Thyroid gland (tissue), 4 donors: ENCODE measurements at regions not wholly inside any gene's neighbourhood (a gene's known extent, or its start where the extent isn't known, plus 50 kb on each side); places are given as distances from the start of the nearest gene placed in this dataset.

Experiments
- DNase-seq, 2 donors: peaks; one replicate each; pipeline ENCODE4 v3.0.0-alpha.2; 2019
- H3K27ac ChIP-seq, 3 donors: fragments of 200-600 bp; sonication (generic); 1 replicate in 2 of 3; 2 replicates in 1 of 3; pipeline ENCODE4 v1.5.1; 2016 to 2019; ENCODE audit warnings: mild to moderate bottlenecking in 1 of 3, moderate library complexity in 1 of 3
- H3K27me3 ChIP-seq: fragments of 200-600 bp; sonication (generic); one replicate; pipeline ENCODE4 v1.5.1; 2019
- H3K36me3 ChIP-seq, 2 donors: fragments of 200-600 bp; sonication (generic); one replicate each; pipeline ENCODE4 v1.5.1; 2016 to 2019
- H3K4me1 ChIP-seq, 2 donors: fragments of 200-600 bp; sonication (generic); one replicate each; pipeline ENCODE4 v1.5.1; 2017 to 2019
- H3K4me3 ChIP-seq, 3 donors: fragments of 200-600 bp; sonication (generic); replicated peaks in 1 of 3; 1 replicate in 2 of 3; 2 replicates in 1 of 3; pipeline ENCODE4 v1.5.1; 2016; ENCODE audit warnings: mild to moderate bottlenecking in 1 of 3
- H3K9me3 ChIP-seq: fragments of 200-600 bp; sonication (generic); one replicate; pipeline ENCODE4 v1.5.1; 2017
- CTCF ChIP-seq, 6 experiments: fragments of 200-600 bp in 3 of 6; fragments of 450-650 bp in 3 of 6; sonication (generic) in 3 of 6; IDR thresholded peaks; one replicate each; pipeline ENCODE4 v1.5.1; 2016 to 2019; ENCODE audit warnings: antibody characterized with exemption in 6 of 6, mild to moderate bottlenecking in 2 of 6, inconsistent platforms in 1 of 6, moderate library complexity in 1 of 6
- POLR2A ChIP-seq, 2 donors: fragments of 450-650 bp; IDR thresholded peaks; one replicate each; pipeline ENCODE4 v1.6.1; 2017; ENCODE audit warnings: antibody characterized with exemption in 2 of 2, mild to moderate bottlenecking in 2 of 2, moderate library complexity in 1 of 2
- WGBS, 2 donors: methylation state at CpG; one replicate each; pipeline ENCODE4 v1.1.5; 2017; 5-methylcytosine and 5-hydroxymethylcytosine counted together
- intact Hi-C: fragments of 100-400 bp; cut with DNase I; formaldehyde crosslinking; loops from one replicate; pipeline ENCODE4 v1.15.1; 2023

- Histone ChIP-seq H3K27ac (no peak overlapping the region), H3K4me1 (peaks cover 0 to 4% of the 10 kb centered on the region in 2 donors), H3K27me3 (no peaks in the 10 kb centered on the region), H3K36me3 (no peaks in the 10 kb centered on the region), H3K4me3 (no peak overlapping the region), H3K9me3 (no peaks in the 10 kb centered on the region)
- no peak for DNase-seq
- WGBS, 2 donors, result 70 to 81% methylated on average over 4 of the region's 4 CpGs
- no peak for TF ChIP-seq CTCF (IDR thresholded peaks at IDR 0.05)
- no peak for TF ChIP-seq POLR2A (IDR thresholded peaks at IDR 0.05)
- intact Hi-C loops, result no loop called here
Measured at GRCh38 chr3:43176666-43177065, 70.8 kb upstream of the POMGNT2 start.

- TF ChIP-seq POLR2A (IDR thresholded peaks at IDR 0.05) (no peak), CTCF (IDR thresholded peaks at IDR 0.05) (no peak)
- DNase-seq, result no peak
- Histone ChIP-seq H3K27me3 (no peaks in the 10 kb centered on the region), H3K4me1 (peaks cover 0 to 2% of the 10 kb centered on the region in 2 donors), H3K9me3 (no peaks in the 10 kb centered on the region), H3K4me3 (no peak overlapping the region), H3K36me3 (no peaks in the 10 kb centered on the region), H3K27ac (no peak overlapping the region)
- intact Hi-C loops, result no loop called here
- WGBS, 2 donors, result 83 to 96% methylated on average over 5 of the region's 5 CpGs
Measured at GRCh38 chr3:43175541-43175940, 69.7 kb upstream of the POMGNT2 start.

DNA sequence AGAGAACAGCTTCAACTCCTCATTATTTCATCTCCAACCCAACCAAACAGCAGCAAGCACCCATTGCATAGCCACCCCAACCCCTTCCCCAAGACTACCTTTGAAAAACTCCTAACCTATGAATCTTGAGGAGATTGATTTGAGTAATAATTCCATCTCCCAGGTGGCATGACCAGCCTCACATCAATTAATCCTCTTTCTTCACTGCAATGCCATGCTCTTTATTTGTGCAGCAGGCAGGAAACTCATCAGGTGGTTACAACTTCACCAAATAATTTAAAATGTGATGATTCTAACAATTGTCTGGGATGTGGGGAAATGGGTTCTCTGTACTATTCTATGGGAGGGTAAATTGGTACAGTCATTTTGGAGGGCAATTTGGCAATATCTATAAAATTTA lies 68.1 kb upstream of the POMGNT2 start:
- DNase-seq, result no peak
- Histone ChIP-seq H3K36me3 (no peaks in the 10 kb centered on the region), H3K9me3 (no peaks in the 10 kb centered on the region), H3K27me3 (no peaks in the 10 kb centered on the region), H3K4me1 (no peaks in the 10 kb centered on the region), H3K4me3 (no peak overlapping the region), H3K27ac (no peak overlapping the region)
- intact Hi-C loops, result no loop called here
- no peak for TF ChIP-seq CTCF (IDR thresholded peaks at IDR 0.05)
- no peak for TF ChIP-seq POLR2A (IDR thresholded peaks at IDR 0.05)

- intact Hi-C loops, result no loop called here
- TF ChIP-seq CTCF (IDR thresholded peaks at IDR 0.05) (no peak), POLR2A (IDR thresholded peaks at IDR 0.05) (no peak)
- WGBS, 2 donors, result 91 to 95% methylated on average over 5 of the region's 5 CpGs
Measured at GRCh38 chr3:43171748-43172147, 65.9 kb upstream of the POMGNT2 start.

GRCh38 chr3:43170553-43170952 lies 64.7 kb upstream of the POMGNT2 start:
- Histone ChIP-seq H3K27me3 (no peaks in the 10 kb centered on the region), H3K9me3 (no peaks in the 10 kb centered on the region), H3K36me3 (no peaks in the 10 kb centered on the region), H3K4me3 (no peak overlapping the region), H3K27ac (no peak overlapping the region), H3K4me1 (no peaks in the 10 kb centered on the region)
- no peak for DNase-seq
- intact Hi-C loops, result no loop called here
- 84 to 89% methylated on average over 7 of the region's 7 CpGs for WGBS, 2 donors
- no peak for TF ChIP-seq CTCF (IDR thresholded peaks at IDR 0.05)
- TF ChIP-seq POLR2A (IDR thresholded peaks at IDR 0.05), result no peak

More at GRCh38 chr3:43171748-43172147, 65.9 kb upstream of the POMGNT2 start:
- Histone ChIP-seq H3K36me3 (no peaks in the 10 kb centered on the region), H3K4me3 (no peak overlapping the region), H3K4me1 (no peaks in the 10 kb centered on the region), H3K27ac (no peak overlapping the region), H3K9me3 (no peaks in the 10 kb centered on the region), H3K27me3 (no peaks in the 10 kb centered on the region)
- no peak for DNase-seq
